ENCODE measurements at regions not wholly inside any gene's neighbourhood (a gene's known extent, or its start where the extent isn't known, plus 50 kb on each side); places are given as distances from the start of the nearest gene placed in this dataset.
"Not testable (repeated sequence)": the region's sequence is repeated elsewhere in the genome, so short reads cannot be mapped to it uniquely, and the experiment has no call there.

GRCh38 chr4:18110099-18110498, 88.5 kb upstream of the LCORL start:
- Histone ChIP-seq H3K9me3 (ENCODE audit: insufficient read depth, low read depth, low read length) (no peaks in the 10 kb centered on the region), H3K4me1 (ENCODE audit: insufficient read depth, low read length) (no peaks in the 10 kb centered on the region), H3K9ac (ENCODE audit: low read depth, low read length) (no peak overlapping the region), H3K27me3 (ENCODE audit: insufficient read depth, low read length) (no peaks in the 10 kb centered on the region), H3K4me3 (ENCODE audit: low read length) (no peak overlapping the region), H3K36me3 (ENCODE audit: insufficient read depth, low read depth, low read length) (no peaks in the 10 kb centered on the region), H3K27ac (ENCODE audit: low read length) (no peak overlapping the region)

- Histone ChIP-seq H3K36me3 (ENCODE audit: insufficient read depth, low read depth, low read length) (no peaks in the 10 kb centered on the region), H3K27me3 (ENCODE audit: insufficient read depth, low read length) (no peaks in the 10 kb centered on the region), H3K9ac (ENCODE audit: low read depth, low read length) (no peak overlapping the region), H3K9me3 (ENCODE audit: insufficient read depth, low read depth, low read length) (no peaks in the 10 kb centered on the region), H3K4me3 (ENCODE audit: low read length) (no peak overlapping the region), H3K4me1 (ENCODE audit: insufficient read depth, low read length) (no peaks in the 10 kb centered on the region), H3K27ac (ENCODE audit: low read length) (no peak overlapping the region)
Measured at GRCh38 chr4:18109676-18110075, 88.1 kb upstream of the LCORL start.

GRCh38 chr4:18107848-18108528, 86.4 kb upstream of the LCORL start:
- H3K27me3 ChIP-seq (ENCODE audit: insufficient read depth, low read length); H3K9me3 ChIP-seq (ENCODE audit: insufficient read depth, low read depth, low read length); H3K9ac ChIP-seq (ENCODE audit: low read depth, low read length); H3K36me3 ChIP-seq (ENCODE audit: insufficient read depth, low read depth, low read length); H3K4me1 ChIP-seq (ENCODE audit: insufficient read depth, low read length); H3K27ac ChIP-seq (ENCODE audit: low read length); H3K4me3 ChIP-seq (ENCODE audit: low read length): not testable (repeated sequence)

- H3K36me3 ChIP-seq (ENCODE audit: insufficient read depth, low read depth, low read length): no peaks in the 10 kb centered on the region
Measured at GRCh38 chr4:18106620-18107019, 85.1 kb upstream of the LCORL start.

GRCh38 chr4:18105030-18106011, 83.8 kb upstream of the LCORL start:
- Histone ChIP-seq H3K9ac (ENCODE audit: low read depth, low read length) (no peak overlapping the region), H3K4me1 (ENCODE audit: insufficient read depth, low read length) (no peaks in the 10 kb centered on the region), H3K9me3 (ENCODE audit: insufficient read depth, low read depth, low read length) (no peaks in the 10 kb centered on the region), H3K27ac (ENCODE audit: low read length) (no peak overlapping the region), H3K36me3 (ENCODE audit: insufficient read depth, low read depth, low read length) (no peaks in the 10 kb centered on the region), H3K4me3 (ENCODE audit: low read length) (no peak overlapping the region), H3K27me3 (ENCODE audit: insufficient read depth, low read length) (no peaks in the 10 kb centered on the region)

More at GRCh38 chr4:18106620-18107019, 85.1 kb upstream of the LCORL start:
- no peaks in the 10 kb centered on the region for H3K27me3 ChIP-seq (ENCODE audit: insufficient read depth, low read length)
- no peaks in the 10 kb centered on the region for H3K9me3 ChIP-seq (ENCODE audit: insufficient read depth, low read depth, low read length)
- H3K27ac ChIP-seq (ENCODE audit: low read length): no peak overlapping the region
- H3K9ac ChIP-seq (ENCODE audit: low read depth, low read length): no peak overlapping the region
- H3K4me1 ChIP-seq (ENCODE audit: insufficient read depth, low read length): no peaks in the 10 kb centered on the region
- H3K4me3 ChIP-seq (ENCODE audit: low read length): no peak overlapping the region

- H3K27me3 ChIP-seq (ENCODE audit: insufficient read depth, low read length): no peaks in the 10 kb centered on the region
- no peak overlapping the region for H3K27ac ChIP-seq (ENCODE audit: low read length)
- H3K4me3 ChIP-seq (ENCODE audit: low read length): no peak overlapping the region
- no peaks in the 10 kb centered on the region for H3K4me1 ChIP-seq (ENCODE audit: insufficient read depth, low read length)
- H3K36me3 ChIP-seq (ENCODE audit: insufficient read depth, low read depth, low read length): no peaks in the 10 kb centered on the region
- H3K9ac ChIP-seq (ENCODE audit: low read depth, low read length): no peak overlapping the region
- no peaks in the 10 kb centered on the region for H3K9me3 ChIP-seq (ENCODE audit: insufficient read depth, low read depth, low read length)
Measured at GRCh38 chr4:18103876-18104605, 82.5 kb upstream of the LCORL start.

GRCh38 chr4:18100657-18101056, 79.1 kb upstream of the LCORL start:
- Histone ChIP-seq H3K4me3 (ENCODE audit: low read length) (no peak overlapping the region), H3K4me1 (ENCODE audit: insufficient read depth, low read length) (no peaks in the 10 kb centered on the region), H3K9me3 (ENCODE audit: insufficient read depth, low read depth, low read length) (no peaks in the 10 kb centered on the region), H3K27me3 (ENCODE audit: insufficient read depth, low read length) (no peaks in the 10 kb centered on the region), H3K36me3 (ENCODE audit: insufficient read depth, low read depth, low read length) (no peaks in the 10 kb centered on the region), H3K27ac (ENCODE audit: low read length) (no peak overlapping the region), H3K9ac (ENCODE audit: low read depth, low read length) (no peak overlapping the region)

- not testable (repeated sequence) for H3K4me3 ChIP-seq (ENCODE audit: low read length); H3K4me1 ChIP-seq (ENCODE audit: insufficient read depth, low read length); H3K9me3 ChIP-seq (ENCODE audit: insufficient read depth, low read depth, low read length); H3K36me3 ChIP-seq (ENCODE audit: insufficient read depth, low read depth, low read length); H3K27ac ChIP-seq (ENCODE audit: low read length); H3K9ac ChIP-seq (ENCODE audit: low read depth, low read length); H3K27me3 ChIP-seq (ENCODE audit: insufficient read depth, low read length)
Measured at GRCh38 chr4:18090447-18090846, 68.9 kb upstream of the LCORL start.

GRCh38 chr4:18082236-18082635, 60.7 kb upstream of the LCORL start:
- H3K27me3 ChIP-seq (ENCODE audit: insufficient read depth, low read length): peaks cover 5% of the 10 kb centered on the region; the same call in 1 of the 2 replicates
- H3K27ac ChIP-seq (ENCODE audit: low read length): no peak overlapping the region
- H3K36me3 ChIP-seq (ENCODE audit: insufficient read depth, low read depth, low read length): no peaks in the 10 kb centered on the region
- H3K4me3 ChIP-seq (ENCODE audit: low read length): no peak overlapping the region
- H3K9me3 ChIP-seq (ENCODE audit: insufficient read depth, low read depth, low read length): no peaks in the 10 kb centered on the region
- H3K4me1 ChIP-seq (ENCODE audit: insufficient read depth, low read length): no peaks in the 10 kb centered on the region
- H3K9ac ChIP-seq (ENCODE audit: low read depth, low read length): no peak overlapping the region

GRCh38 chr4:18081708-18082107, 60.2 kb upstream of the LCORL start:
- Histone ChIP-seq H3K4me1 (ENCODE audit: insufficient read depth, low read length) (no peaks in the 10 kb centered on the region), H3K4me3 (ENCODE audit: low read length) (no peak overlapping the region), H3K9ac (ENCODE audit: low read depth, low read length) (no peak overlapping the region), H3K9me3 (ENCODE audit: insufficient read depth, low read depth, low read length) (no peaks in the 10 kb centered on the region), H3K27ac (ENCODE audit: low read length) (no peak overlapping the region), H3K27me3 (ENCODE audit: insufficient read depth, low read length) (peaks cover 5% of the 10 kb centered on the region; the same call in 1 of the 2 replicates), H3K36me3 (ENCODE audit: insufficient read depth, low read depth, low read length) (no peaks in the 10 kb centered on the region)

GRCh38 chr4:18077808-18078207, 56.3 kb upstream of the LCORL start:
- Histone ChIP-seq H3K36me3 (ENCODE audit: insufficient read depth, low read depth, low read length) (no peaks in the 10 kb centered on the region), H3K4me3 (ENCODE audit: low read length) (no peak overlapping the region), H3K9me3 (ENCODE audit: insufficient read depth, low read depth, low read length) (no peaks in the 10 kb centered on the region), H3K27me3 (ENCODE audit: insufficient read depth, low read length) (no peaks in the 10 kb centered on the region; the same call in 1 of the 2 replicates), H3K4me1 (ENCODE audit: insufficient read depth, low read length) (no peaks in the 10 kb centered on the region), H3K27ac (ENCODE audit: low read length) (no peak overlapping the region), H3K9ac (ENCODE audit: low read depth, low read length) (no peak overlapping the region)
